ENCODE measurements at regions not wholly inside any gene's neighbourhood (a gene's known extent, or its start where the extent isn't known, plus 50 kb on each side); places are given as distances from the start of the nearest gene placed in this dataset.

GRCh38 chr6:154561750-154562149 lies 51.3 kb upstream of the CNKSR3 start:
- DNase-seq (ENCODE audit: extremely low read depth in 1 of 2, low read depth in 1 of 2): no peak

- DNase-seq (ENCODE audit: extremely low read depth in 1 of 2, low read depth in 1 of 2): no peak
Measured at GRCh38 chr6:154565331-154565730, 54.8 kb upstream of the CNKSR3 start.

GRCh38 chr6:154566866-154567265 lies 56.4 kb upstream of the CNKSR3 start:
- no peak for DNase-seq (ENCODE audit: extremely low read depth in 1 of 2, low read depth in 1 of 2)

GRCh38 chr6:154567695-154568220 lies 57.3 kb upstream of the CNKSR3 start:
- DNase-seq (ENCODE audit: extremely low read depth in 1 of 2, low read depth in 1 of 2): no peak

GRCh38 chr6:154569156-154569862 lies 58.8 kb upstream of the CNKSR3 start:
- no peak for DNase-seq (ENCODE audit: extremely low read depth in 1 of 2, low read depth in 1 of 2)

- no peak for DNase-seq (ENCODE audit: extremely low read depth in 1 of 2, low read depth in 1 of 2)
Measured at GRCh38 chr6:154570505-154570904, 60.0 kb upstream of the CNKSR3 start.

- DNase-seq (ENCODE audit: extremely low read depth in 1 of 2, low read depth in 1 of 2): no peak
Measured at GRCh38 chr6:154572556-154572955, 62.1 kb upstream of the CNKSR3 start.

- no peak for DNase-seq (ENCODE audit: extremely low read depth in 1 of 2, low read depth in 1 of 2)
Measured at GRCh38 chr6:154578004-154578559, 67.6 kb upstream of the CNKSR3 start.

GRCh38 chr6:154579046-154579445 lies 68.6 kb upstream of the CNKSR3 start:
- no peak for DNase-seq (ENCODE audit: extremely low read depth in 1 of 2, low read depth in 1 of 2)

- no peak for DNase-seq (ENCODE audit: extremely low read depth in 1 of 2, low read depth in 1 of 2)
Measured at GRCh38 chr6:154579485-154579884, 69.0 kb upstream of the CNKSR3 start.

GRCh38 chr6:154580397-154581135 lies 70.1 kb upstream of the CNKSR3 start:
- DNase-seq (ENCODE audit: extremely low read depth in 1 of 2, low read depth in 1 of 2): no peak

GRCh38 chr6:154582696-154583095 lies 72.2 kb upstream of the CNKSR3 start:
- DNase-seq (ENCODE audit: extremely low read depth in 1 of 2, low read depth in 1 of 2): no peak

- no peak for DNase-seq (ENCODE audit: extremely low read depth in 1 of 2, low read depth in 1 of 2)
Measured at GRCh38 chr6:154583546-154584188, 73.2 kb upstream of the CNKSR3 start.

GRCh38 chr6:154590756-154591155 lies 80.3 kb upstream of the CNKSR3 start:
- no peak for DNase-seq (ENCODE audit: extremely low read depth in 1 of 2, low read depth in 1 of 2)

GRCh38 chr6:154591234-154591633 lies 80.7 kb upstream of the CNKSR3 start:
- DNase-seq (ENCODE audit: extremely low read depth in 1 of 2, low read depth in 1 of 2): no peak

- DNase-seq (ENCODE audit: extremely low read depth in 1 of 2, low read depth in 1 of 2): no peak
Measured at GRCh38 chr6:154592199-154592860, 81.8 kb upstream of the CNKSR3 start.

- no peak for DNase-seq (ENCODE audit: extremely low read depth in 1 of 2, low read depth in 1 of 2)
Measured at GRCh38 chr6:154593122-154593521, 82.6 kb upstream of the CNKSR3 start.

- no peak for DNase-seq (ENCODE audit: extremely low read depth in 1 of 2, low read depth in 1 of 2)
Measured at GRCh38 chr6:154594496-154595198, 84.2 kb upstream of the CNKSR3 start.

GRCh38 chr6:154595538-154595937 lies 85.1 kb upstream of the CNKSR3 start:
- DNase-seq (ENCODE audit: extremely low read depth in 1 of 2, low read depth in 1 of 2): no peak

- no peak for DNase-seq (ENCODE audit: extremely low read depth in 1 of 2, low read depth in 1 of 2)
Measured at GRCh38 chr6:154596009-154596408, 85.5 kb upstream of the CNKSR3 start.

Data from activated CD8-positive, alpha-beta memory T cell treated with anti-CD3 and anti-CD28 coated beads for 1 hour (primary cell).